ENCODE measurements at regions not wholly inside any gene's neighbourhood (a gene's known extent, or its start where the extent isn't known, plus 50 kb on each side); places are given as distances from the start of the nearest gene placed in this dataset.

DNA sequence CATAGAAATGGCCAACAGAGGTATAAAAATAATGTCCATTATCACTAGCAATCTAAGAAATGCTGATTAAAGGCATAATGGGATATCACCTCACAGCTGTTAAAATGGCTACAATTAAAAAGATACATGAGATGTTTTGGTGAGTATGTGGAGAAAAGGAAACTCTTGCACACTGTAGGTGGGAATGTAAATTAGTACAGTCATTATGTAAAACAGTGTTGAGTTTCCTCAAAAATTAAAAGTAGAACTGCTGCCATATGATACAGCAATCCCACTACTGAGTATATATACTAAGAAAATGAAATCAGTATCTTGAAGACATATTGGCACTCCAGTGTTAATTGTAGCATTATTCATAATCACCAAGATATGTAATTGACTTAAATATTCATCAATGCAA, 982.2 kb upstream of the EPHA6 start:
- TF ChIP-seq, protein P1, sequence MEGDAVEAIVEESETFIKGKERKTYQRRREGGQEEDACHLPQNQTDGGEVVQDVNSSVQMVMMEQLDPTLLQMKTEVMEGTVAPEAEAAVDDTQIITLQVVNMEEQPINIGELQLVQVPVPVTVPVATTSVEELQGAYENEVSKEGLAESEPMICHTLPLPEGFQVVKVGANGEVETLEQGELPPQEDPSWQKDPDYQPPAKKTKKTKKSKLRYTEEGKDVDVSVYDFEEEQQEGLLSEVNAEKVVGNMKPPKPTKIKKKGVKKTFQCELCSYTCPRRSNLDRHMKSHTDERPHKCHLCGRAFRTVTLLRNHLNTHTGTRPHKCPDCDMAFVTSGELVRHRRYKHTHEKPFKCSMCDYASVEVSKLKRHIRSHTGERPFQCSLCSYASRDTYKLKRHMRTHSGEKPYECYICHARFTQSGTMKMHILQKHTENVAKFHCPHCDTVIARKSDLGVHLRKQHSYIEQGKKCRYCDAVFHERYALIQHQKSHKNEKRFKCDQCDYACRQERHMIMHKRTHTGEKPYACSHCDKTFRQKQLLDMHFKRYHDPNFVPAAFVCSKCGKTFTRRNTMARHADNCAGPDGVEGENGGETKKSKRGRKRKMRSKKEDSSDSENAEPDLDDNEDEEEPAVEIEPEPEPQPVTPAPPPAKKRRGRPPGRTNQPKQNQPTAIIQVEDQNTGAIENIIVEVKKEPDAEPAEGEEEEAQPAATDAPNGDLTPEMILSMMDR (IDR thresholded peaks at IDR 0.05): no peak
- no peak for TF ChIP-seq POLR2A (IDR thresholded peaks at IDR 0.05)
- TF ChIP-seq POLR2AphosphoS5 (IDR thresholded peaks at IDR 0.05): no peak
